ENCODE measurements at regions not wholly inside any gene's neighbourhood (a gene's known extent, or its start where the extent isn't known, plus 50 kb on each side); places are given as distances from the start of the nearest gene placed in this dataset.

DNA sequence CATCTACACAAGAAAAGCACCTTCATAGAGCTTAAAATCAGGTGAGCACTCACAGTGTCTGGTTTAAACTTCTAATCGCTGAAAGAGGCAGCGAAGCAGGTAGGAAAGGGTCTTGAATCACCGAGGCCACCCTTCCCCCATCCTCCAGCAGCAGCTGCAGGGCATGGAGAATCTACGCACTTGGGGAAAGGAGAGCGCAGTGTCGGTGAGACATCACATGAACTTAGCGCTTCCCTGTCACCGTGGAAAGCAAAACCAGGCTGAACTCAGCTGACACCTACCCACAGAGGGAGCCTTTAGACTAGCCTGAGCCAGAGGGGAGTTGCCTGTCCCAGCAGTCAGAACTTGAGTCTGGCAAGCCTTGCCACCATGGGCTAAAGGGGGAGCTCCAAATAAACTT, 197.2 kb upstream of the ZFP42 start:
- TF ChIP-seq POLR2A (IDR thresholded peaks at IDR 0.05): no peak
- TF ChIP-seq, protein P1, sequence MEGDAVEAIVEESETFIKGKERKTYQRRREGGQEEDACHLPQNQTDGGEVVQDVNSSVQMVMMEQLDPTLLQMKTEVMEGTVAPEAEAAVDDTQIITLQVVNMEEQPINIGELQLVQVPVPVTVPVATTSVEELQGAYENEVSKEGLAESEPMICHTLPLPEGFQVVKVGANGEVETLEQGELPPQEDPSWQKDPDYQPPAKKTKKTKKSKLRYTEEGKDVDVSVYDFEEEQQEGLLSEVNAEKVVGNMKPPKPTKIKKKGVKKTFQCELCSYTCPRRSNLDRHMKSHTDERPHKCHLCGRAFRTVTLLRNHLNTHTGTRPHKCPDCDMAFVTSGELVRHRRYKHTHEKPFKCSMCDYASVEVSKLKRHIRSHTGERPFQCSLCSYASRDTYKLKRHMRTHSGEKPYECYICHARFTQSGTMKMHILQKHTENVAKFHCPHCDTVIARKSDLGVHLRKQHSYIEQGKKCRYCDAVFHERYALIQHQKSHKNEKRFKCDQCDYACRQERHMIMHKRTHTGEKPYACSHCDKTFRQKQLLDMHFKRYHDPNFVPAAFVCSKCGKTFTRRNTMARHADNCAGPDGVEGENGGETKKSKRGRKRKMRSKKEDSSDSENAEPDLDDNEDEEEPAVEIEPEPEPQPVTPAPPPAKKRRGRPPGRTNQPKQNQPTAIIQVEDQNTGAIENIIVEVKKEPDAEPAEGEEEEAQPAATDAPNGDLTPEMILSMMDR (IDR thresholded peaks at IDR 0.05): no peak
